ENCODE measurements at regions not wholly inside any gene's neighbourhood (a gene's known extent, or its start where the extent isn't known, plus 50 kb on each side); places are given as distances from the start of the nearest gene placed in this dataset.

- H3K9me3 ChIP-seq (ENCODE audit: control insufficient read depth, insufficient read depth, low read depth, low read length), result no peaks in the 10 kb centered on the region
- no peaks in the 10 kb centered on the region for H3K4me1 ChIP-seq (ENCODE audit: control insufficient read depth, insufficient read depth, low read length)
- ATAC-seq, result no peak
- H3K4me3 ChIP-seq (ENCODE audit: low read depth in 2 of 2, low read length in 2 of 2), result no peak overlapping the region
- TF ChIP-seq, protein P1, sequence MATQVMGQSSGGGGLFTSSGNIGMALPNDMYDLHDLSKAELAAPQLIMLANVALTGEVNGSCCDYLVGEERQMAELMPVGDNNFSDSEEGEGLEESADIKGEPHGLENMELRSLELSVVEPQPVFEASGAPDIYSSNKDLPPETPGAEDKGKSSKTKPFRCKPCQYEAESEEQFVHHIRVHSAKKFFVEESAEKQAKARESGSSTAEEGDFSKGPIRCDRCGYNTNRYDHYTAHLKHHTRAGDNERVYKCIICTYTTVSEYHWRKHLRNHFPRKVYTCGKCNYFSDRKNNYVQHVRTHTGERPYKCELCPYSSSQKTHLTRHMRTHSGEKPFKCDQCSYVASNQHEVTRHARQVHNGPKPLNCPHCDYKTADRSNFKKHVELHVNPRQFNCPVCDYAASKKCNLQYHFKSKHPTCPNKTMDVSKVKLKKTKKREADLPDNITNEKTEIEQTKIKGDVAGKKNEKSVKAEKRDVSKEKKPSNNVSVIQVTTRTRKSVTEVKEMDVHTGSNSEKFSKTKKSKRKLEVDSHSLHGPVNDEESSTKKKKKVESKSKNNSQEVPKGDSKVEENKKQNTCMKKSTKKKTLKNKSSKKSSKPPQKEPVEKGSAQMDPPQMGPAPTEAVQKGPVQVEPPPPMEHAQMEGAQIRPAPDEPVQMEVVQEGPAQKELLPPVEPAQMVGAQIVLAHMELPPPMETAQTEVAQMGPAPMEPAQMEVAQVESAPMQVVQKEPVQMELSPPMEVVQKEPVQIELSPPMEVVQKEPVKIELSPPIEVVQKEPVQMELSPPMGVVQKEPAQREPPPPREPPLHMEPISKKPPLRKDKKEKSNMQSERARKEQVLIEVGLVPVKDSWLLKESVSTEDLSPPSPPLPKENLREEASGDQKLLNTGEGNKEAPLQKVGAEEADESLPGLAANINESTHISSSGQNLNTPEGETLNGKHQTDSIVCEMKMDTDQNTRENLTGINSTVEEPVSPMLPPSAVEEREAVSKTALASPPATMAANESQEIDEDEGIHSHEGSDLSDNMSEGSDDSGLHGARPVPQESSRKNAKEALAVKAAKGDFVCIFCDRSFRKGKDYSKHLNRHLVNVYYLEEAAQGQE (IDR thresholded peaks at IDR 0.05; ENCODE audit: insufficient read depth in 1 of 2, low read depth in 2 of 2, low read length in 1 of 2), result no peak
- no peak for TF ChIP-seq TCF7L2 (IDR thresholded peaks at IDR 0.05; ENCODE audit: low read depth, low read length)
- no peak for TF ChIP-seq POLR2AphosphoS5 (IDR thresholded peaks at IDR 0.05; ENCODE audit: low read depth, low read length)
- TF ChIP-seq, protein P2, sequence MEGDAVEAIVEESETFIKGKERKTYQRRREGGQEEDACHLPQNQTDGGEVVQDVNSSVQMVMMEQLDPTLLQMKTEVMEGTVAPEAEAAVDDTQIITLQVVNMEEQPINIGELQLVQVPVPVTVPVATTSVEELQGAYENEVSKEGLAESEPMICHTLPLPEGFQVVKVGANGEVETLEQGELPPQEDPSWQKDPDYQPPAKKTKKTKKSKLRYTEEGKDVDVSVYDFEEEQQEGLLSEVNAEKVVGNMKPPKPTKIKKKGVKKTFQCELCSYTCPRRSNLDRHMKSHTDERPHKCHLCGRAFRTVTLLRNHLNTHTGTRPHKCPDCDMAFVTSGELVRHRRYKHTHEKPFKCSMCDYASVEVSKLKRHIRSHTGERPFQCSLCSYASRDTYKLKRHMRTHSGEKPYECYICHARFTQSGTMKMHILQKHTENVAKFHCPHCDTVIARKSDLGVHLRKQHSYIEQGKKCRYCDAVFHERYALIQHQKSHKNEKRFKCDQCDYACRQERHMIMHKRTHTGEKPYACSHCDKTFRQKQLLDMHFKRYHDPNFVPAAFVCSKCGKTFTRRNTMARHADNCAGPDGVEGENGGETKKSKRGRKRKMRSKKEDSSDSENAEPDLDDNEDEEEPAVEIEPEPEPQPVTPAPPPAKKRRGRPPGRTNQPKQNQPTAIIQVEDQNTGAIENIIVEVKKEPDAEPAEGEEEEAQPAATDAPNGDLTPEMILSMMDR (IDR thresholded peaks at IDR 0.05), result no peak
- TF ChIP-seq SIN3A (IDR thresholded peaks at IDR 0.05; ENCODE audit: borderline replicate concordance, insufficient read depth, low read depth, low read length), result no peak
- ChIA-PET POLR2A (no interaction called here), CTCF (no interaction called here)
- H3K27ac ChIP-seq (ENCODE audit: low read length), result no peak overlapping the region
- no peak for DNase-seq (ENCODE audit: low read depth, low spot score)
- H3K27me3 ChIP-seq (ENCODE audit: control insufficient read depth, insufficient read depth, low read length), result no peaks in the 10 kb centered on the region
- intact Hi-C loops (cut with micrococcal nuclease; ENCODE audit: unreplicated experiment) (no loop called here), in situ Hi-C loops (cut with HindIII; ENCODE audit: low pct_unique_long_range_greater_than_20kb, low sequenced_read_pairs) (no loop called here)
- no TSS peak for BruUV-seq (replicated peaks)
- H3K36me3 ChIP-seq (ENCODE audit: control insufficient read depth, insufficient read depth, low read length), result no peaks in the 10 kb centered on the region
These were observed 918.8 kb upstream of the CDH8 start for GRCh38 chr16:62955033-62955349.

DNA sequence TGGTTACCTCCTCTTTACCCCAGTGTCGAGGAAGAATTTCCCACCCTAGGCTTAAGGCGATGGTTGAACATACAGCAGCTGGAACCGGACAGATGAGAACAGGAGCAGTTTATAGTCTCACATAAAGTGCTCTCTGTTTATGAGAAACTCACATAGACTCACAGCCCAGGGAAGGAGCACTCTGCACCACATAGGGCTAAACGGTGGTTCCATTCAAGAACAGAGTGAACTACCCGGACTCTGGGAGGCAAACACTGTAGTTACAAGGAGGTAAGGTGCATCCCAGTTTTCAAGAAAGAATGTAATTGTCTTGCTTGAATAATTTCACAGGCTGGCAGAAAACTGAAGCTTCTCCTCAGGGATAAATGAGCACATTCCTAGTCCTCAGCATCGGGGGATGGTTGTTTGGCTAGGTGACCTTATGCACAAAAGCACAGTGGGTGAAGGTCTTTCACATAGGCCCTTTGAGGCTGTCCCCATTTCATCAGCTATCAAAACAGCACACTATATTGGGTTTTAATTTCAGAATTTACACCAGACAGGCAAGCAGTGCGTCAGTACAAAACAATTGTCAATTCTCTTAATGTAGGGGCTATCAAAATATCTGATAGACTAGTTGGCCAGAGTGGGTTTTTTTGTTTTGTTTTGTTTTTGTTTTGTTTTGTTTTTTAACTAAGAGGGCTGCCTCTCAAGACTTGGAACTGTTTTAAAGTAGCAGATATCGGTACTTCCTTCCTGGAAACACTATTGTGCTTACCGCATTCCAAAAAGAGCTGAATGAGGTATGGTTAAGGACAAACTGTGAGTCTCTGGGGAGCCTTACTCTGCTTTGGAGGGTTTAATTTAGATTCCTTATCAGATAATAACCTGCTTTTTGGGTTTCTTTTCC is 918.1 kb upstream of the CDH8 start:
- intact Hi-C loops (cut with micrococcal nuclease; ENCODE audit: unreplicated experiment), result no loop called here
- H3K4me3 ChIP-seq (ENCODE audit: low read depth in 2 of 2, low read length in 2 of 2), result no peak overlapping the region
- no peaks in the 10 kb centered on the region for H3K36me3 ChIP-seq (ENCODE audit: control insufficient read depth, insufficient read depth, low read length)
- TF ChIP-seq, protein P1 (IDR thresholded peaks at IDR 0.05; ENCODE audit: insufficient read depth in 1 of 2, low read depth in 2 of 2, low read length in 1 of 2), result no peak
- TF ChIP-seq, protein P2 (IDR thresholded peaks at IDR 0.05), result no peak
- no peak for TF ChIP-seq SIN3A (IDR thresholded peaks at IDR 0.05; ENCODE audit: borderline replicate concordance, insufficient read depth, low read depth, low read length)
- TF ChIP-seq POLR2AphosphoS5 (IDR thresholded peaks at IDR 0.05; ENCODE audit: low read depth, low read length), result no peak
- TF ChIP-seq TCF7L2 (IDR thresholded peaks at IDR 0.05; ENCODE audit: low read depth, low read length), result no peak
- no peak for ATAC-seq
- H3K27ac ChIP-seq (ENCODE audit: low read length), result no peak overlapping the region
- H3K4me1 ChIP-seq (ENCODE audit: control insufficient read depth, insufficient read depth, low read length), result no peaks in the 10 kb centered on the region
- no peaks in the 10 kb centered on the region for H3K27me3 ChIP-seq (ENCODE audit: control insufficient read depth, insufficient read depth, low read length)
- BruUV-seq (replicated peaks), result no TSS peak
- in situ Hi-C loops (cut with HindIII; ENCODE audit: low pct_unique_long_range_greater_than_20kb, low sequenced_read_pairs), result no loop called here
- H3K9me3 ChIP-seq (ENCODE audit: control insufficient read depth, insufficient read depth, low read depth, low read length), result no peaks in the 10 kb centered on the region
- no peak for DNase-seq (ENCODE audit: low read depth, low spot score)
- ChIA-PET CTCF (no interaction called here), POLR2A (no interaction called here)
